DOHH2 (cell line): ENCODE measurements at regions not wholly inside any gene's neighbourhood (a gene's known extent, or its start where the extent isn't known, plus 50 kb on each side); places are given as distances from the start of the nearest gene placed in this dataset.

Experiments
- CTCF ChIP-seq: fragments of 200-600 bp; sonication (generic); IDR thresholded peaks from one replicate; pipeline ENCODE4 v1.5.1; 2014; ENCODE audit warnings: antibody characterized with exemption, mild to moderate bottlenecking, low read depth, low read length; ENCODE audit not compliant: poor library complexity, severe bottlenecking
- EZH2phosphoT487 ChIP-seq: fragments of 200-600 bp; sonication (generic); IDR thresholded peaks from 2 replicates; pipeline ENCODE4 v1.6.1; 2017; ENCODE audit warnings: borderline replicate concordance, mild to moderate bottlenecking, antibody characterized with exemption, low read length, moderate library complexity, mixed read lengths

GRCh38 chr19:30781519-30781918, 409.3 kb downstream of the ZNF536 start:
- no peak for TF ChIP-seq CTCF
- no peak for TF ChIP-seq EZH2phosphoT487
